Mesenteric fat pad (tissue), 1 donor: ENCODE measurements at regions not wholly inside any gene's neighbourhood (a gene's known extent, or its start where the extent isn't known, plus 50 kb on each side); places are given as distances from the start of the nearest gene placed in this dataset.

Source experiments
- DNase-seq: peaks from one replicate; pipeline ENCODE4 v3.0.0-alpha.2; 2020; ENCODE audit warnings: low spot score
- donor health status: DM: yes; HTN: yes; CAD: no.

DNA sequence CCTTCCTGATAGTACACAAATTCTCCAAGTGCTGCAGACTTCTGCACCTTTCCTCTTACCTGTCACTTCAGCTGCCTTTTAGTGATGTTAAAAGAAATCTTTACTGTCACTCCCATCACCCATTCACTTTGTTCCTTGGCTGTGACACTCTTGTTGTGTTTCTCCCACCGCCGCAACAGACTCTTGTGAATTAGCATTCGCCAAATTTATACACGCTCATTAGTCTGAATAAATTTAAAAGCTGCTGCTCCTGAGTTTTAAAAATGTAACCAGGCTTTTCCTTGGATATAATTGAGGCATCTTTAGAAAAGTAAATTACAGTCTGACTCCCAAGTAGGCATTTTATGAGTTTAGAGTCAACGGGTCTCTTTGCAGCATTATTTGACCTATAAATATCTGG, 1197.9 kb downstream of the BCL11B start:
- no peak for DNase-seq

DNA sequence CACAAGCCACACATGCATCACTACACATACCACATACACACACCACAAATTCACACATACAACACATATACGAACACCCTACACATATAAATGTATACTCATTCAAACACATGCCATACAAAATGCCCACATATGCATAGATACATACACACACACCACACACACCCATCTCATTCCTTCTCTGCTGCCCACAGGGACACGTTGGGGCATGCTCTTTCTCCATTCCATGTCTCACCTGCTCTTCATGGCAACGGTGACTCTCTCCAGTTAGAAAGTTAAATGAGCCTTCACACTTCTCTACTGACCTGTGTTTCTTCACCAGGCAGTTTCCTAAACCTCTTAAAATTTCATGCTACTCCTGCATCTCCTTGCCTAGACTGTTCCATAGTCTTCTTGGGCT, 1194.8 kb downstream of the BCL11B start:
- DNase-seq = no peak

DNA sequence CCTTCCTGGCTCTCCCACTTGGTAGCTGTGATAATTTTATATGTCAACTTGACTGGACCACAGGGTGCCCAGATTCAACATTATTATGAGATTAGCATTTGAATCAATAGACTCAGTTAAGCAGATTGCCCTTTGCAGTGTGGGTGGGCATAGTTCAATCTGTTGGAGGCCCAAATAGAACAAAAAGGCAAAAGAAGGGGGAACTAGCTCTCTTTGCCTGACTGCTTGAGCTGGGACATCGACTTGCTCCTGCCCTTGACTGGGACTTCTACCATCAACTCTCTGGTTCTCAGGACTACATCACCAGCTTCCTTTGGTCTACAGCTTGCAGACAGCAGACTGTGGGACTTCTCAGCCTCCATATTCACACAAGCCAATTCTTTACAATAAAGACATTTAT, 1189.2 kb downstream of the BCL11B start:
- no peak for DNase-seq

DNA sequence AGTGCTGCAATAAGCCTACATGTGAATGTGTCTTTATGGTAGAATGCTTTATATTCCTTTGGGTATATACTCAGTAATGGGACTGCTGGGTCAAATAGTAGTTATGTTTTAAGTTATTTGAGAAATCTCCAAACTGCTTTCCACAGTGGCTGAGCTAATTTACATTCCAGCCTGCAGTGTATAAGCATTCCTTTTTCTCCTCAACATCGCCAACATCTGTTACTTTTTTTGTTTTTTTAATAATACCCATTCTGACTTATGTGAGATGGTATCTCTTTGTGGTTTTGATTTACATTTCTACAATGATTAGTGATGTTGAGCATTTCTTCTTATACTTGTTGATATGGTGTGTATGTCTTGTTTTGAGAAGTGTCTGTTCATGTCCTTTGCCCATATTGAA, 1186.2 kb downstream of the BCL11B start:
- DNase-seq = no peak

DNA sequence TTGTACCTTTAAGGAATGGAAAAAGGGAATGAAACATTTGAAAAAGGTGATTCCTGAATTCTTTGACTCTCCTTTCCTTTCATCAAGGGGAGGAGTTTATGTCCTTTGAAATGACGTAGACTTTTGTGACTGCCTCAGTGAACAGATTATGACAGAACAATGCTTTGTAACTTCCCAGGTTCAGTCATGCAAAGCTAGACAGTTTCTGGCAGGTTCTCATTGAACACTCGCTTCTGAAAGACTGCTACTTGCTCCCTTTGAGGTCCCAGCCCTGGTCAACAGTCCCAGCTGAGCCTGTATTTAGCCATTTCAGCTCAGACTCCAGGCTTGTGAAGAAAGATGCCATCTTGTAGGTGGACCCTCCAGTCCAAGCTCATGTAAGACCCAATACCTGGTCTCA, 1178.9 kb downstream of the BCL11B start:
- DNase-seq = no peak

DNA sequence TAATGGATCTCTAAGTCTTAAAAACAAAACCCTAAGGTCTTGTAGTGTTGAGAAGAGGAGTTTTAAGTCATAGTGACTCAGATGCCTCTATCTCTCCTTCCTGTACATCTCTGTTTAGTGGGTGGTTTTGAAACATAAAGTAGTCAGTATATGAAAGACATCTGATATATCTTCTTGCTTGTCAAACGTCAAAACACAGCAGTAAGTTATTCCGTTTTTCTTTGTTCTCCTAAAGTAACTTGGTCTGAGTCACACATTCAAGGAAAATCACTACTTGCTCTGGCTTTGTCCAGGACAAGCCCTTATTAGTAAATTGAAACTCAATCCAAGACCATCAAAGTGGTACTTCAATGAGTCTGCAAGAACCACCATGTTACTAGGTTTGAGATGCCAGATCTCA, 1172.5 kb downstream of the BCL11B start:
- no peak for DNase-seq

DNA sequence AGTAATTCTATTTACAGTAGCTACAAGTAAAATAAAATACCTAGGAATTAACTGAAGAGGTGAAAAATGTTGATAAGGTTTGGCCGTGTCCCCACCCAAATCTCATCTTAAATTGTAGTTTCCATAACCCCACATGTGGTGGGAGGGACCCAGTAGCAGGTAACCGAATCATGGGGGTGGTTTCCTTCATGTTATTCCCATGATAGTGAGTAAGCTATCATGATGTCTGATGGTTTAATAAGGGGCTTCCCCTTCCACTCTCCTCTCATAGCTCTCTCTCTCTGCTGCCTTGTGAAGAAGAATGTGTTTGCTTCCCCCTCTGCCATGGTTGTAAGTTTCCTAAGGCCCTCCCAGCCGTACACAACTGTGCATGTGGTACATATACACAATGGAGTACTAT, 1170.7 kb downstream of the BCL11B start:
- DNase-seq = no peak

DNA sequence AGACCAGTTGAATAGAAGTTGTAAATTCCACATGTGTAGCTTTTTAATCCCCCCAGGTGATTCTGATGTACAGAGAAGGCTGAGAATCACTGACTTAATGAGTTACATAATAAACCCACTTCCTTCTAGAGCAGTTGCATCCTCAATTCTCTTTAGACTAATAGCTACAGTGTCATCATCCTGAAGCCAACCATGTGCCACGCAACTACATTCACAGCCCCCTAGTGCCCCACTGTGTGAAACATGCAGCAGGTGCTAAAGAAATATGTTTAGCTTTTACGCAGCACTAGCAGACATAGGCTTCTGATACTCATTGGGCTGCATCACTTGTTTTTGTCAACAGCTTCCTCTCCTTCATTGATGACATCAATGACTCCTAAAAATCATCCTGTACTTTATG, 1168.3 kb downstream of the BCL11B start:
- DNase-seq = no peak

DNA sequence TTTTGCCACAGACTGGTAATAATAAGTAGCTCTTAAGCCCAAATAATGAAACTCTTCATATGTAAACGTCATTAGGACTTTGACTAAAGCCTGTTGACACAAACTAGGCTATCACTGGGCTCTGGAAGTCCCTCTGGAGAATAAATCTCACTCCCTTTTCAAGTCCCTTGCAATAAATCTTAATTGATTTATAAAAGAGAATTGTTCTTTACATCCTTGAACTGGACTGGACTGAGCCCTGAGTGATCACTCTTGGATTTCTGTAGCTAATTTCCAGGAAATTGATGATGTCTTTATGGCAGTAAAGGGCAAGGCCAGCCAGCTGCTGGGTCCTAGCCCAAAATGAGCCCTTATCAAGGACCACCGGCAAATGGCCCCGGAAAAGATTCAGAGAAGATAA, 1162.7 kb downstream of the BCL11B start:
- no peak for DNase-seq

DNA sequence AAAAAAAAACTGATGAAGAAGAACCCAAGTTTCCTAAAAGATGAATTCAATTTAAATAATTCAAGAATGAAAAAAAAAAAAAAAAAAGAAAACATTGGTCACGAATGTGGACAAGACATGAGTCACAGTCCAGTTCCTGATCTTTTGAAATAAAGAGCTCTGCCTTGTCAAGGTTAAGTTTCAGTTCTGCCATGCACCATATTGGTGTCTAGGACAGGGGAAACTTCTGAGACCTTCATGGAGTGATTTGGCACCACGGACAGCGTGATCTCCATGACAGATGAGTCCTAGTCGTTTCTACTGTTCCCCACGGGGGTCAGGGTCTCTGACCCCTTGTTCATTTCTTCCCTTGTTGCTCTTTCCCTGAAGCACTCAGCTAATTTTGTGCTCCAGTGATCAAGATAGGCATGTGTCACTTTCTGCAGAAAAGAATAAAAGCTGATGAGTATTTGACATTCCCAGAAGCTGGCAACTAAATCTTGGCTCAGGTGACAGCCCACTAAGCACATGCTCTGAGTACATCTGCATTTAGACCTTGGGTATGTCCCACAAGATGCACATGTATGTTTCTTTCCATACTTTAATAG, 1159.7 kb downstream of the BCL11B start:
- no peak for DNase-seq

DNA sequence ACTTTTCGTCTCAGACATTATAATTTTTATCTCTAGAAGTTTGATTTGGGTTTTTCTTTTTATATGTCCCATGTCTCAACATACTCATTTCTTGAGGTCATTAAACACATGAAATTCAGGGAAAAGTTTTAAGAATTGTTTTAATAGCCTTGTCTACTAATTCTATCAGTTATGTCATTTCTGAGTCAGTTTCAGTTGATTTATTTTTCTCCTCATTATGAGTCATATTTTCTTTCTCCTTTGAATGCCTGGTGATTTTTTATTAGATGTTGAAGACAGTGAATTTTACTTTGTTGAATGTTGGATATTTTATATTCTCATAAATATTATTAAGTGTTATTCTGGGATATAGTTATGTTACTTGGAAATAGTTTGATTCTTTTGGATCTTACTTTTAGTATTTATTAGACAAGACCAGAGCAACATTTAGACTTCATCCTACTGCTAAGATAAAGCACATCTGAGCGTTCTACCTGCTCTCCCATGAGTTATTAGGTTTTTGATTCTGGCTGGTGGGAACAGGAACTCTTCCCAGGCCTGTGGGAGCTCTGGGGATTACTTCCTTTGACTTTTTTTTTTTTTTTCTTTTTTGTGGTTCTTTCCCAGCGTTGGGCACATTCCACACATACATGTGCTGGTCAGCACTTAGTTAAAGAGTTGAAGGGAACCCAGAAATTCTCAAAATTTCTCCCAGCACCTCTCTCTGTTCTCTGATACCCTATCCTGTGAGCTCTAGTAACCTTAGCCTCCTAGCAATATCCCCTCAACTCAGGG, 1157.7 kb downstream of the BCL11B start:
- no peak for DNase-seq

DNA sequence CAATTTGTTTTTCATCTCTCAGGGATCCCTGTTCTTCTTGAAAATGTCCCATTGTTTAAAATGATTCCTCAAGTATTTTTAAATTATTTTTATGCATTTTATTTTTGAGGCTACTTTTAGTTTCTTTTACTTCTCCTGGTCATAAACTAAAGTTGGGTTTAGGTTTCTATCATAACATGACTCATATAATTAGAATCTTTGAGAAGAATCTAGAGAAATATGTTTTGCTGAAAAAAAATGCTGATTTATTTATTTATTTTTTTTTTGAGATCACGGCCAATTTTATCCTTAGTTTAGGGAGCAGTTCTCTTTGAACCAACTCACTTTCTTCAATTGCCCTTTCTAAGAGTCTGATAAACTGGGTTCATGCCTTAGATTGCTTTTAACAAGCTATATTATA, 1157.1 kb downstream of the BCL11B start:
- DNase-seq = no peak

DNA sequence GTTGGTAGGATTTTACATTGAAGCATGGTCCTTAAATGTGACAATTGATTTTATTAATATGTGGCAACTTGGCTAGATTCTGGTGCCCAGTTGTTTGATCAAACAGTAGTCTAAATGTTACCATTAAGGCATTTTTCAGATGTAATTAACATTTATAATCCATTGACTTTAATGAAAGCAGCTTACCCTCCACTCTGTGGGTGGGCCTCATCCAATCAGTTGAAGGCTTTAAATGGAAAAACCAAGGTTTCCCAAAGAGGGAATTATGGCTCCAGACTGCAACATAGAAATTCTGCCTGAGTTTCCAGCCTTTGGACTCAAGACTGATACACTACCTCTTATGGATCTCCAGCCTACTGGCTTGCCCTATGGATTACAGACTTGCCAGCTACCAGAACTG, 1153.2 kb downstream of the BCL11B start:
- DNase-seq = no peak

DNA sequence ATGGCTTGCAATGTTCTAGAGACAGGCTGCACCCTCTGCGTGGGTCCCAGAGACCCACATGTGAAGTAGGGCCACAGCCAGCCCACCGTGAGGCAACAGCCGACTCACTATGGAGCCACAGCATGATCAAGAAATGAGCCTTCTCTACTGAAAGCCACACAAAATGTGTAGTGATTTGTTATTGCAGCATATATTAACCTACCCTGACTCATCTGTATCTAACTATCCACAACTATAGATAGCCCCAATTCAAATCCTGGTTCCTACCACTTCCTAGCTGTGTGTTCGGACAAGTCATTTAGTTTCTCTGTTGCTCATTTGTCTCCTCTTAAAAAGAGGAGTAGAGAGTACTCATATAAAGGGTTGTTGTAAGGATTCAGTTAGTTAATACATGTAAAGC, 1152.3 kb downstream of the BCL11B start:
- no peak for DNase-seq

DNA sequence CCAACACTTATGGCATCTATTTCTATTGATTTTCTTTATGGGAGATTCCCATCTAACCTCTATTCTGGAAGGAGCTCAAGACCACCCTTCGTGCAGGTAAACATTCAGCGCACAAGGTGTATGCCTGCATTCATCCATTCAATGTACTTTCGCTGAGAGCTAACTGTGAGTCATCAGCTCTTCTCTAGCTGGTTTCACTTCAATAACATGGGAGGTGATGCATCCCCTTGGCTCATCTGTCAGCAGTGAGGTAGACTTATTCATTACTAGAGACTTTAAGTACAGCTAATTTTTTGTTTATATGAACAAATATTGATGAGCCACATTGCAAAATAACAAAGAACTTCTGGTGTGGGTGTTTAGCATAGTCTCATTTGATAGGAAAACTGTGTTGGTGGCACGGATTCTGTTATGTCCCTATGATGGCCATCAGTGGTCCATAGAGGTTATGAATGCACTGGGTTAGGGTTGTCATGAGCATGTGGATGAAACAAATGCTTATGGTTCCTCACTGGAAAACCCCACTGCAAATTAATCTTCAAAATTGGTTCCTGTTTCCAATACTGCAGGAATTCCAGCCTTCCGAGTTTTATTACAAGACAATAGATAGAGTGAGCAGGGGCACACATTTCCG, 1151.0 kb downstream of the BCL11B start:
- DNase-seq = no peak

DNA sequence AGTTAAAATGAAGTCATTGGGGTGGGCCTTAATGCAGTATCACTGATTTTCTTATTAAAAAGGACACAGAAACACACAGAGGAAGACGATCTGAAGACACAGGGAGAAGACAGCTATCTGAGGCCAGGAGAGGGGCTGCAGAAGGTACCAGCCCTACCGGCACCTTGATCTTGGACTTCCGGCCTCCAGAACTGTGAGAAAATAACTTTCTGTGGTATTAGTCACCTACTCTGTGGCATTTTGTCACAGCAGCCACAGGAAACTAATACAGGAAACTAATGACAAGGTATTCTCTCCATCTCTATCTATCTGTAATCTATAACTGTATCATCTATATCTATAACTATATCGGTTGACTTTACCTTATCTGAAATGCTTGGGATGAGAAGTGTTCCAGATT, 1149.5 kb downstream of the BCL11B start:
- DNase-seq = no peak

DNA sequence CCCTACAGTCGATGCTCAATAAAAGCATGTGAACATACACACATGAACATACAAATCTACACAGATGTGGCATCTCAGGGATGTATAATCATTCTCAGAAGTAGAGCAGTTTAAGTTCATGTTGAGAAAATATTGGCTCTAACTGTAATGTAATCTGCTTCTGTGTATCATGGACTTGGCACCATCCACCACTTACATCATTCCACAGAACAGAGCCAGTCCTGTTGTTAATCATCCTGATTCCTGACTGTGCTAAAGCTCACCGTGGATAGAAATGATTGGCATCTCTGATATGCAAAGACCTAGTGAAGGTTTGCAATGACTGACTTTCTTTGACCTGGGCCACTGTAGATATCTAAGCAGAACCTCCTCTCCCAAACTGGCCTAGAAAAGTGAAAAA, 1141.3 kb downstream of the BCL11B start:
- no peak for DNase-seq

DNA sequence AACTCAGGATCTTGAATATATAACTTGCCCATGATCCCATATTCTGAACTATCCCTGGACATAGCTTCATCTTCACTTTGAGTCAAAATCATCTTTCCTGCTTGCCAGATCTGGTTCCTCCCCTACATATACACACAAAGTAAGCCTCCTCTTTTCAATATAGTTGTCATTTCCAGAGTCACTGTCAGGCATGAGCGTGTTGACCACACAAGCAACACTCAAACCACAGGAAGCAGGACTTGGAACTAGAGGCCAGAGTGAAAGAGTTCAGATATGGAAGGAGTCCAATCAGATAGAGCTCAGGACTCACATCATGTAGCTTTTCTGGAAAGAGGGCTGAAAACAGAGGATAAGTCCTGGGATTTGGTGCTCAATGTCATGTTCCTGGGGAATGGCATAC, 1140.6 kb downstream of the BCL11B start:
- no peak for DNase-seq

DNA sequence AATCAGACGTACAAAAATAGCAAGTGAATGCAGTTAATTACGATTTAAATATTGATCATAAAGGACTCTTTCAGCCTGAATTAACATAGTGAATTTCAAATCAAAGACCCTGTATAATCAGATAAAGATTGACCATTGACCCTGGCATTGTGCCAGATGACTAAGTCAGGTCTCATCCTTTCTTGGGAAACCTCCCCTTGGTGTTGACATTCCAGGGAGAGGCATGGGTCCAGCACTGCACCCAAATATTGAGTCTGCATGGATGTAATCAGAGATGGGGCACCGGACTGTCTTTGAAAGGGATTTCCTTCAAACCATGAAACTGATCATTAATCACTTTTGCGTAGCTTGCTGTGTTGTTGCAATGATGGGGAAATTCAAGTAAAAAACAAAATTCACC, 1138.2 kb downstream of the BCL11B start:
- DNase-seq = no peak

DNA sequence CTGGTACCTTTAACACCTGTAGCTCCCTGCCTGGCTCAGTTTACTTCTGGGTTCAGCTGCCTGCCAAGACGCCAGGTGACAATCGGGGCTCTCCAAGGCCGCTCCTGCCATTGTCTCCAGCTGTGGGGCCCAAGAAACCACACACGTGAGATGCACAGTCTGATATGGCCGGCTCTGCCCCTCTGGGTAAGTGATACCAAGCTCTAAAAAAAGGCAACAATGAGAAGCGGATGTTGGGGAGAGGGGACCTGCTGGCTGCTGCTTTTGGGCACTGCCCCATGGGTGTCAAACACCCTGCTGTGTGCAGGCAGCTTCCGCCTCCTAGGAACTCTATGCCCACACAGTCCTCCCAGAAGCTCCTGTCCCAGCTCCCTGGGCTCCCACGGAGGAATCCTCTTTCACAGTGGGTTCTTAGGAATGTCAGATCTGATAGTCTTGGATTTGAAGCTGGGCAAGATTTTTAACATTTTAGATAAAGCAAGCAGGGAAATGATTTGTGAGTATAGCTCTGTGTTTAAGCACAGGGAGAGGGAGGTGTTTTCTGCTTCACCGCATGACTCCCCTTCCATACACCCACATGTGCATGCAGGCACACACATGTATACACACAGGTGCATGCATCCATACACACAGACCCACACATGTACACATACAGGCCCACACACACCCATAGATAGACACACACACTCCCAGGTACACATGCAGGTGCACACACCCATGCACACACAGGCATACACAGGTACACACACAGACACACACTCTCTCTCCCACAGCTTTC, 1135.8 kb downstream of the BCL11B start:
- DNase-seq = no peak

DNA sequence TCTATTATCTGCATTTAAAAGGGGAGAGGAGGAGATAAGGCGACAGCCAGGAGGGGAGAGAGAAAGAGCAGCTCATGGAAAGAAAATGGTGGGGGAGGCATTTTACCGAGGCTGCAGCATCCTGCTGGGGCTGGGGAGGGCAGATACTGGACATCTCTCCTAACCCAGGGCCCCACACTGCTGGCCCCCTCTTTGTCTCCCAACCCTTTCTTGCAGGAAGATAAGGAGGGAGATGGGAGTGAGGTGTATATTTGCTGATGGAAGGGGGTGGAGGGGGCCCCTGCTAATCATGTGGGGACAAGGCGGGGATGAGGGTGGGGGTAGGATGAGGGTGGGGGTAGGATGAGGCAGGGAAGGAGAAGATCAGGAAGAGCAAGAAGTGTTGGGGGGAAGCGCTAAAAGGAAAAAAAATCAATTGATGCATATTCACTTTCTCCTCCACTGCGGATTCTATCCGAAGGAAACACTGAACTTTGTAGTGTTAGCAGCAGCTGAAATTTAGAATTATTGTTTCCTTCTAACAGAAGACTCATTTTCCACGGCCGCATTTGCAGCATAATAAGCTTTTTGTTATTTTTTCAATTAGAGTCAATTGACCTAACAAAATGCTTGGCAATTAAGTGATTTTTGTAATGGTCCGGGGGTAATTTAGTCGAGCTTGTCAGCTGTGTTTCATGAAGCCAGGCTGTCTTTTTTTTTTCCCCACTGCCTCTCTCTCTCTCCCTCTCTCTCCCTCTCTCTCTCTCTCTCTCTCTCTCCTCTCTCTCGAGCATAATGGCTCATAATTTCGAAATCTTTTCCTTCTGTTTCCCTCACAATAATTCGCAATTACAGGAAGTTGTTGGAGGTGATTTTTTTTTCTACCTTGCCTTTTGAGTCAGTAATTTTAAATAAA, 1134.6 kb downstream of the BCL11B start:
- DNase-seq = no peak
